Peyer's patch (tissue), 4 donors: ENCODE measurements at regions not wholly inside any gene's neighbourhood (a gene's known extent, or its start where the extent isn't known, plus 50 kb on each side); places are given as distances from the start of the nearest gene placed in this dataset.
"Not testable (repeated sequence)": the region's sequence is repeated elsewhere in the genome, so short reads cannot be mapped to it uniquely, and the experiment has no call there.

Source experiments
- DNase-seq, 3 donors: peaks; one replicate each; pipeline ENCODE4 v3.0.0-alpha.2; 2017 to 2019
- H3K27ac ChIP-seq, 4 donors: fragments of 200-600 bp; sonication (generic); one replicate each; pipeline ENCODE4 v1.5.1; 2016 to 2019
- H3K27me3 ChIP-seq, 2 donors: fragments of 200-600 bp; sonication (generic); one replicate each; pipeline ENCODE4 v1.5.1; 2019
- H3K36me3 ChIP-seq, 3 donors: fragments of 200-600 bp; sonication (generic); one replicate each; pipeline ENCODE4 v1.5.1; 2016 to 2019
- H3K4me1 ChIP-seq, 4 donors: fragments of 200-600 bp; sonication (generic); one replicate each; pipeline ENCODE4 v1.5.1; 2016 to 2019
- H3K4me3 ChIP-seq, 4 donors: fragments of 200-600 bp; sonication (generic); 1 replicate in 3 of 4; 2 replicates in 1 of 4; pipeline ENCODE4 v1.5.1; 2016 to 2019; ENCODE audit warnings: mild to moderate bottlenecking in 1 of 4
- H3K9me3 ChIP-seq, 4 donors: fragments of 200-600 bp; sonication (generic); one replicate each; pipeline ENCODE4 v1.5.1; 2016 to 2019; ENCODE audit warnings: mild to moderate bottlenecking in 1 of 4
- CTCF ChIP-seq, 6 experiments: fragments of 450-650 bp in 4 of 6; fragments of 200-600 bp in 2 of 6; sonication (generic) in 1 of 6; IDR thresholded peaks; one replicate each; pipeline ENCODE4 v1.5.1; 2017 to 2019; ENCODE audit warnings: antibody characterized with exemption in 6 of 6, mild to moderate bottlenecking in 3 of 6, moderate library complexity in 1 of 6
- POLR2A ChIP-seq, 2 donors: fragments of 450-650 bp; IDR thresholded peaks; one replicate each; pipeline ENCODE4 v1.5.1; 2017; ENCODE audit warnings: antibody characterized with exemption in 2 of 2, mild to moderate bottlenecking in 2 of 2, moderate library complexity in 2 of 2

- TF ChIP-seq POLR2A (IDR thresholded peaks at IDR 0.05) (no peak), CTCF (IDR thresholded peaks at IDR 0.05) (no peak)
- no peak overlapping the region for H3K4me3 ChIP-seq
- no peaks in the 10 kb centered on the region for H3K27me3 ChIP-seq
- no peaks in the 10 kb centered on the region for H3K9me3 ChIP-seq
- DNase-seq, result peak in 2 of 3 donors; percentile 21 to 30
- H3K36me3 ChIP-seq, result no peaks in the 10 kb centered on the region
- peaks cover 0 to 8% (median 0%) of the 10 kb centered on the region in 4 donors for H3K4me1 ChIP-seq
- H3K27ac ChIP-seq, result no peak overlapping the region
These were observed 98.9 kb downstream of the RTP5 start for GRCh38 chr2:241968417-241968816.

- not testable (repeated sequence) for H3K27me3 ChIP-seq, H3K27ac ChIP-seq, H3K4me3 ChIP-seq, H3K4me1 ChIP-seq, H3K36me3 ChIP-seq, H3K9me3 ChIP-seq
- DNase-seq, result peak in 2 of 3 donors; percentile 2 to 24
These were observed 99.7 kb downstream of the RTP5 start for GRCh38 chr2:241969182-241969581.

- no peak for TF ChIP-seq POLR2A (IDR thresholded peaks at IDR 0.05)
- TF ChIP-seq CTCF (IDR thresholded peaks at IDR 0.05), result no peak
- Histone ChIP-seq H3K4me1 (peaks cover 0 to 2% (median 0%) of the 10 kb centered on the region in 4 donors), H3K36me3 (no peaks in the 10 kb centered on the region), H3K4me3 (no peak overlapping the region), H3K27me3 (no peaks in the 10 kb centered on the region), H3K27ac (no peak overlapping the region), H3K9me3 (no peaks in the 10 kb centered on the region)
- DNase-seq, result no peak
These were observed 101.2 kb downstream of the RTP5 start for GRCh38 chr2:241970716-241971115.

- no peaks in the 10 kb centered on the region for H3K9me3 ChIP-seq
- peak in 1 of 3 donors; percentile 34 for DNase-seq
- TF ChIP-seq CTCF (IDR thresholded peaks at IDR 0.05), result no peak
- no peak for TF ChIP-seq POLR2A (IDR thresholded peaks at IDR 0.05)
These were observed 104.6 kb downstream of the RTP5 start for GRCh38 chr2:241974096-241974495.

GRCh38 chr2:241974851-241975592 lies 105.5 kb downstream of the RTP5 start:
- H3K9me3 ChIP-seq, result no peaks in the 10 kb centered on the region
- H3K27ac ChIP-seq, result no peak overlapping the region
- H3K4me3 ChIP-seq, result no peak overlapping the region
- H3K36me3 ChIP-seq, result no peaks in the 10 kb centered on the region
- DNase-seq, result peak in 2 of 3 donors; percentile 23 to 39
- no peaks in the 10 kb centered on the region for H3K4me1 ChIP-seq
- TF ChIP-seq CTCF (IDR thresholded peaks at IDR 0.05), result no peak
- TF ChIP-seq POLR2A (IDR thresholded peaks at IDR 0.05), result no peak
- H3K27me3 ChIP-seq, result no peaks in the 10 kb centered on the region

More at GRCh38 chr2:241974096-241974495, 104.6 kb downstream of the RTP5 start:
- H3K27ac ChIP-seq, result no peak overlapping the region
- no peak overlapping the region for H3K4me3 ChIP-seq
- H3K36me3 ChIP-seq, result no peaks in the 10 kb centered on the region
- H3K4me1 ChIP-seq, result no peaks in the 10 kb centered on the region
- no peaks in the 10 kb centered on the region for H3K27me3 ChIP-seq

- Histone ChIP-seq H3K9me3 (no peaks in the 10 kb centered on the region), H3K36me3 (no peaks in the 10 kb centered on the region), H3K27me3 (no peaks in the 10 kb centered on the region), H3K27ac (no peak overlapping the region), H3K4me3 (no peak overlapping the region), H3K4me1 (no peaks in the 10 kb centered on the region)
- TF ChIP-seq CTCF (IDR thresholded peaks at IDR 0.05) (no peak), POLR2A (IDR thresholded peaks at IDR 0.05) (no peak)
- peak in 2 of 3 donors; percentile 23 to 48 for DNase-seq
These were observed 106.2 kb downstream of the RTP5 start for GRCh38 chr2:241975593-241976284.
